ENCODE measurements at regions not wholly inside any gene's neighbourhood (a gene's known extent, or its start where the extent isn't known, plus 50 kb on each side); places are given as distances from the start of the nearest gene placed in this dataset.
"Not testable (repeated sequence)": the region's sequence is repeated elsewhere in the genome, so short reads cannot be mapped to it uniquely, and the experiment has no call there.

DNA sequence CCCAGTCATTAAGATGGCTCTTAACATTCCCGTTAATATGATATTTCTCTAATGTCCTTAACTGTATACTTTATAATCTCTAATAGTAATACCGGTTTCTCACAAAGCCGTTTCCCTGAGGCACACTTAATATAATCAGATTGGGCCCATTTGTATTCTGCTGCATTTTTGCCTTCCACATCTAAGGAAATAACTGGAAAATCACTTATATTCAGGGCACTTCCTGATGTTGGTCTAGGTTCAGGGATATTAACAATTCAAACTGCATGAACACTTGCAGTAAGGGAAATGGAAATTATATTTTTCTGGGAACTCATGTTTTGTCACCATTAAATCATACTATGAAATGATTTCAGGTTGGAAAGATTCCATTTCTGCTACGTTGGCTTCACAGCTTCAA, 119.8 kb downstream of the TPR start:
- DNase-seq (no peak), ATAC-seq (no peak)
- Histone ChIP-seq H3K27ac (ENCODE audit: low read length) (no peak overlapping the region), H3K4me1 (ENCODE audit: control insufficient read depth, insufficient read depth, low read length) (no peaks in the 10 kb centered on the region), H3K4me3 (ENCODE audit: low read length) (no peak overlapping the region), H3K9me3 (ENCODE audit: control insufficient read depth, low read length) (no peaks in the 10 kb centered on the region), H3K27me3 (ENCODE audit: control insufficient read depth, insufficient read depth) (no peaks in the 10 kb centered on the region)
- WGBS = 62% methylated on average over 4 of the region's 4 CpGs
- intact Hi-C loops (cut with DNase I) = no loop called here

DNA sequence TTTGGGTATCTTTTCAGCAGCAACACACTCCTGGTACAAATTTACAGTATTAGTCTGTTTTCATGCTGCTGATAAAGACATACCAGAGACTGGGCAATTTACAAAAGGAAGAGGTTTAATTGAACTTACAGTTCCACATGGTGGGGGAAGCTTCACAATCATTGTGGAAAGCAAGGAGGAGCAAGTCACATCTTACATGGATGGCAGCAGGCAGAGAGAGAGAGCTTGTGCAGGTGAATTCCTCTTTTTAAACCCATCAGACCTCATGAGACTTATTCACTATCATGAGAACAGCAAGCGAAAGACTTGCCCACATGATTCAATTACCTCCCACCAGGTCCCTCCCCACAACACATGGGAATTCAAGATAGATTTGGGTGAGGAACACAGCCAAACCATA, 124.5 kb downstream of the TPR start:
- intact Hi-C loops (cut with DNase I) = no loop called here
- ATAC-seq (no peak), DNase-seq (no peak)
- H3K27ac ChIP-seq (ENCODE audit: low read length) = no peak overlapping the region
- no peak overlapping the region for H3K4me3 ChIP-seq (ENCODE audit: low read length)
- WGBS = 91% methylated on average over 1 of the region's 1 CpG
- no peaks in the 10 kb centered on the region for H3K27me3 ChIP-seq (ENCODE audit: control insufficient read depth, insufficient read depth)
- no peaks in the 10 kb centered on the region for H3K9me3 ChIP-seq (ENCODE audit: control insufficient read depth, low read length)
- H3K4me1 ChIP-seq (ENCODE audit: control insufficient read depth, insufficient read depth, low read length) = no peaks in the 10 kb centered on the region

DNA sequence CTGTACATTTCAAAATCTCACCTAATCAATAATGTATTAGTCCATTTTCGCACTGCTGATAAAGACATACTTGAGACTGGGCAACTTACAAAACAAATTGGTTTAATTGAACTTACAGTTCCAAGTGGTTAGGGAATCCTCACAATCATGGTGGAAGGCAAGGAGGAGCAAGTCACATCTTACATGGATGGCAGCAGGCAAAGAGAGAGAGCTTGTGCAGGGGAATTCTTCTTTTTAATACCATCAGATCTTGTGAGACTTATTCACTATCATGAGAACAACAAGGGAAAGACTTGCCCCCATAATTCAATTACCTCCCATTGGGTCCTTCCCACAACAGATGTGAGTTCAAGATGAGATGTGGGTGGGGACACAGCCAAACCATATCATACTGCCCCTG, 126.4 kb downstream of the TPR start:
- WGBS = 46% methylated on average over 1 of the region's 1 CpG
- H3K4me3 ChIP-seq (ENCODE audit: low read length); H3K4me1 ChIP-seq (ENCODE audit: control insufficient read depth, insufficient read depth, low read length); H3K27me3 ChIP-seq (ENCODE audit: control insufficient read depth, insufficient read depth); H3K27ac ChIP-seq (ENCODE audit: low read length); H3K9me3 ChIP-seq (ENCODE audit: control insufficient read depth, low read length); intact Hi-C loops (cut with DNase I); ATAC-seq; DNase-seq: not testable (repeated sequence)

DNA sequence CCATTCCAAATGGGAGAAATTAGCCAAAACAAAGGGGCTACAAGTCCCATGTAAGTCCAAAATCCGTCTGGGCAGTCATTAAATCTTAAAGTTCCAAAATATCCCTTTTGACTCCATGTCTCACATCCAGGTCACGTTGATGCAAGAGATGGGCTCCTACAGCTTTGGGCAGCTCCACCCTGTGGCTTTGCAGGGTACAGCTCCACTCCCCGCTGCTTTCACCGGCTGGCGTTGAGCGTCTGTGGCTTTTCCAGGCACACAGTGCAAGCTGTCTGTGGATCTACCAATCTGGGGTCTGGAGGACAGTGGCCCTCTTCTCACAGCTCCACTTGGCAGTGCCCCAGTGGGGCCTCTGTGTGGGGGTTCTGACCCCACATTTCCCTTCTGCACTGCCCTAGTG, 130.2 kb downstream of the TPR start:
- peak in 1 of 3 donors; percentile 53 for DNase-seq
- Histone ChIP-seq H3K27ac (ENCODE audit: low read length) (no peak overlapping the region), H3K4me1 (ENCODE audit: control insufficient read depth, insufficient read depth, low read length) (no peaks in the 10 kb centered on the region), H3K9me3 (ENCODE audit: control insufficient read depth, low read length) (no peaks in the 10 kb centered on the region), H3K27me3 (ENCODE audit: control insufficient read depth, insufficient read depth) (no peaks in the 10 kb centered on the region), H3K4me3 (ENCODE audit: low read length) (no peak overlapping the region)
- intact Hi-C loops (cut with DNase I) = no loop called here
- WGBS = 53% methylated on average over 6 of the region's 6 CpGs
- ATAC-seq = no peak

Measured in right cardiac atrium (tissue), 5 donors.